ENCODE measurements at regions not wholly inside any gene's neighbourhood (a gene's known extent, or its start where the extent isn't known, plus 50 kb on each side); places are given as distances from the start of the nearest gene placed in this dataset.

DNA sequence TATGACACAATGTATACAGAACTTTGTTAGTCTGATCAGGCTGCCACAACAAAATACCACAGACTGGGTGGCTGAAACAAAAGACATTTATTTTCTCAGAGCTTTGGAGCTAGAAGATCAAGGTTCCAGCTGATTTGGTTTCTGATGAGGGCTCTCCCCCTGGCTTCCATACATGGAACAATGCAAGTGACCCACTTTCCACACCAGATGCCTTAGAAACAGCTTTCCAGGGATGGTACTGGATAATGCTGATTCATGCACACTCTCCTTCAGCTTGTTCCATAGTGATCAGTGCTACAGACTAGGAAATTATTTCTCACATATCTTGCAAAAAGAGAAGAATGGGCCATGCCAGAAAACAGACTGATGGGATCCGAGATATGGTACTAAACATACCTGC, 1274.9 kb upstream of the SORCS1 start:
- no peak for DNase-seq
- in situ Hi-C loops (cut with HindIII; ENCODE audit: low pct_ligation_motif_present, low pct_unique_long_range_greater_than_20kb, low sequenced_read_pairs) = no loop called here

DNA sequence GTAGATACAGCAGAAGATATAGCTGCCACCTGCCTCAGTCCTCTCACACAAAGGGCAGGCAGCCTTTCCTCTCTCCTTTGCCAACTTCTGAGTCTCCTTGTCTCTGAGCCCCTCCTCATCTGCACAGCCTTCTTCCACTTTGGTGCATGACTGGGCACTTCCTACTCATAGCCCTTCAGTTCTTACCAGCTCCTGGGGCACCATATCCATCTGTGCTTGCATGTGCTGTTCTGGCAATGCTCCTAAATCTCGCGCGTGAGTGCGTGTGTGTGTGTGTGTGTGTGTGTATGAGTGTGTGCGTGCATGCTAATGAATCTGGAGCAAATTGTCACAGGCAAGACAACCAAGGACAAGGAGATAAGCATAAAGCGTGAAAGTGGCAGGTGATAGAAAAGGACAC, 1271.6 kb upstream of the SORCS1 start:
- DNase-seq = no peak
- in situ Hi-C loops (cut with HindIII; ENCODE audit: low pct_ligation_motif_present, low pct_unique_long_range_greater_than_20kb, low sequenced_read_pairs) = no loop called here

DNA sequence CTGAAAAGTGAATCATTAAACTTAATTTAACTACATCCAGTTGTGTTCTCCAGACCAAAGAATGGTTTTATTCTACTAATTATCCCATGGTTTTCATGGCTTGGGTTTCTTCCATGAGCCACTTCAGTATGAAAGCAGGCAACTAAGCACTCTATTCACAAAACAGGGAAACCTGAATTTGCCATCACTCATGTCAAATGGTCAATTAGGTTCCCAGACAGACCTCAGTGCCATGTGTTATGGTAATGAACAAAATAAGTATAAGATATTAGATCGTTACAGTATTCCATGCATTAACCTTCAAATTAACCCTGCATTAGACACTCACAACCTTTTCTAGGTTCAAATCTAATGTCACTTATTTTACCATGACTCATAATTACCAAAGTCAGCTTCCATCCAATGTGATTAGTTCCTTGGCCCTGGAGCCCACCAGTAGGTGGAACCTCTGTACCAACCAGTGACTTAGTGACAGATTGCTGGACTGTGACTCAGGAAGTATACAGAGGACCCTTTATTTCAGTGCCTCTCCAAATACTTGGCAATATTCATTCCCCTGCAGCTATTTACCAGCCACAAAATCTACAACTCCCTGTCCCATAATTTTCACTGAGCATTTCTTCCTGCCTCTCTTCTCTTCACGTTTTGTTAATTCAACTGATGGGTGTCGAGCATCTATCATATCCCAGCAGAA, 1270.2 kb upstream of the SORCS1 start:
- in situ Hi-C loops (cut with HindIII; ENCODE audit: low pct_ligation_motif_present, low pct_unique_long_range_greater_than_20kb, low sequenced_read_pairs) = no loop called here
- no peak for DNase-seq

DNA sequence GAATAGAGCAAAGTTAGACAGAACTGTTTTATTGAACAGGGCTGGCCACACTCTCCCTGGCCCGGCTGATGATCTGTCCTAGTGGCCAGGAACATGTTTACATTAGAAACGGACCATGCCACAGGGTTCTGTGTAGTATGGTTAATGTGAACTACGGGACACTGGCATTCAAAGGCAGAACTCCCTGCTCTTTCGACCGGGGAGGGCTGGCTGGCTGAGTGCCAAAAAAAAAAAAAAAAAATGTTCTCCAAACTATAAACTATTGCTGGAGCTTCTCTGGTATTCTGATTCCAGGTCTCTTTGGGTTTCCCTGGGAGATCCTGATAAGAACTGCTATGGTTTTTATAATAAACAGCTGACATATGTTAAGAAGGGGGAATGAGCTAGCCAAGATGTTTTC, 1262.6 kb upstream of the SORCS1 start:
- in situ Hi-C loops (cut with HindIII; ENCODE audit: low pct_ligation_motif_present, low pct_unique_long_range_greater_than_20kb, low sequenced_read_pairs) = no loop called here
- DNase-seq = no peak

DNA sequence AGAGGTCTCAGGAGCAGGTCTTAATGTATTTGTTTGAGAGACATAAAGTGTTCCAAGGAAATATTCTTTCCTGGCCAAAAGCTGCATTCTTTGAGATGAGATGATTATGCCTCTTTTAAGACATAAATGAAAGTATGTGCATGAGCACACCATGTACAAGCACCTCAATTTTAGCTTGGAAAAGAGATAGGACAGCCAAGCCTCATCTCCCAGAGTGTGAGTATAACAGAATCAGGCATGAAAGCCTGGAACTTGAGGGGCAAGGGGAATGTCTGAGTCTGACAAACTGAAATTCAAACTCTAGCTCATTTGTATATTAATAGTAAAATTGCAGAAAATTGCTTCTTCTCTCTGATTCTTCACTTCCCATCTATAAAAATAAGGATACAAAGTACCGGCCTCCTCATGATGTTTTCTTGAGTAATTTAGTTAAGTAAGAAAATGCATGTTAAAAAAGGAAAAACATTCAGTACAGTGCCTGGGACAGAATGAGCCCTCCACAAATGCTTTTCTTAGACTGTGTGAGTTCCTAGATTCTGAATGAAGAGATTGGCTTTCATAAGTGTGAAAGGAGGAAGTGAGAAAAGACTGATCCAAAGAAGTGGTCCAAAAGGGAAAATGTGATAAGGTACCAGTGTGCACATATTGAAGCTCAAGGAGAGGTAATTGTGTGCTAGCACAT, 1260.9 kb upstream of the SORCS1 start:
- no peak for DNase-seq
- in situ Hi-C loops (cut with HindIII; ENCODE audit: low pct_ligation_motif_present, low pct_unique_long_range_greater_than_20kb, low sequenced_read_pairs) = no loop called here

DNA sequence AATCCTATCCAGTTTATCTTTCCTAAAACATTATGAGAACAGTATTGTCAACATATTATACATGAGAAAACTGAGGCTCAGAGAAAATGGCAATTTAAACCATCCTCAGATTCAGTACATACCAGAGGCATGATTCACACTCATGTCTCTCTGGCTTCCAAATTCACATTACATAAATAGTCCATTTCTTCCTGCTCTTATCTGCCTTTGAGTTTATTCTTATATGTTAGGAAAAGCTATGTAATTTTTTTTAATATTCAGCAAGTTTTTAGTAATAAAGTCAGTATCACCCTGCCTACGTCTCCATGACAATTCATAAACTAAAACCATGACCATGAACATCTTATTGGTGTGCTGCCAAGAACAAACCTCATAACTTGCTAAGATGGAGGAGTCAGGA, 1260.2 kb upstream of the SORCS1 start:
- in situ Hi-C loops (cut with HindIII; ENCODE audit: low pct_ligation_motif_present, low pct_unique_long_range_greater_than_20kb, low sequenced_read_pairs) = no loop called here
- DNase-seq = no peak

DNA sequence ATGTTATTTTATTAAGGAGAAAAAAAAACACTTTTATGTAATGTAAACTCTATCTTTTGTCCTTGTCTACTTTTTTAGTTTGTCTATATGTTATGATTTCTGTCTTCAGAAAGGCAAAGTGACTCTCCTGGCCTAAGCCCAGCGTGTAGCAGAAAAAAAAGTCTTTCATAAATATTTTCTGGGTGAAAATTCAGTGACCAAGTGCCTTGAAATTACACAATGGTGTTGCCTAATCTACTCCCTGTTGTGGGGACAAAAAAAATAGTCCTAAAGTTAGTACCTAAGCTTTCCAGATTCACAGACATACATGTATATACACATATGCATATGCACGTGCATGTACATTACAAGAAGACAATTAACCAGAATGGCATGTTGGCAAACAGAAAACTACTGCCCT, 1257.8 kb upstream of the SORCS1 start:
- no peak for DNase-seq
- in situ Hi-C loops (cut with HindIII; ENCODE audit: low pct_ligation_motif_present, low pct_unique_long_range_greater_than_20kb, low sequenced_read_pairs) = no loop called here

DNA sequence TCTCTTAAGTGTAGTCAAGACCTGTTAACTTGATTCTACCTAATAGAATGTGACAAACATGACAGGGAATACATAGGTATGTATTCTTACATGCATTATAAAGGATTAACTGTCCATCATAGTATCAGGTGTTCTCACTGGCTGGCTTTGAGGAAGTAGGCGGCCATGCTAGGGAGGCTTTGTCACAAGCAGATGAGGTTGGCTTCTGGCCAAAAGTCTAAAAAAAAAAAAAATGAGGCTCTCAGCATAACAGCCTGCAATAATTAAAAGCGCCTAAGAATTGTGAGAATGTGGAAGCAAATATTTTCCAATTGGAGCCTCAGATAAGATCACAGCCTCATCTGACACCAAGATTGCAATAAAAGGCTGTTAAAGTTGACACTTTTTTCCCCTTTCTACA, 1256.8 kb upstream of the SORCS1 start:
- in situ Hi-C loops (cut with HindIII; ENCODE audit: low pct_ligation_motif_present, low pct_unique_long_range_greater_than_20kb, low sequenced_read_pairs) = no loop called here
- no peak for DNase-seq

DNA sequence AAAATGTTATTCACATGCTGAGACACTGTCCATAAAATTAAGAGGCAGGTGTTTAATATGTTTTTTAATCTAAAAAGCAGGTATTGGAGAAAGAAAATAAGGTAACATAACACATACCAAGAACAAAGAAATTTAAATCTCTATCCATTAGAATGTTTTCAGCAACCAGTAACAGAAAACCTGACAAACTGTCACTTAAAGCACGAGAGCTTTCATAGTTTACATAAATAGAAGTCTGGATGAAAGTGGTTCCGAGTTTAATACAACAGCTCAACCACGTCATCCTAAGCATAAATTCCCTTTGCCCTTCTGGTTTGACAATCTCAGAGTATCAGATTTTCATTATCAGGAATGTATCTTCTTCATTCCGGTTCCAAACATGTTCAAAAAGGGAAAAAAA, 1249.4 kb upstream of the SORCS1 start:
- in situ Hi-C loops (cut with HindIII; ENCODE audit: low pct_ligation_motif_present, low pct_unique_long_range_greater_than_20kb, low sequenced_read_pairs) = no loop called here

DNA sequence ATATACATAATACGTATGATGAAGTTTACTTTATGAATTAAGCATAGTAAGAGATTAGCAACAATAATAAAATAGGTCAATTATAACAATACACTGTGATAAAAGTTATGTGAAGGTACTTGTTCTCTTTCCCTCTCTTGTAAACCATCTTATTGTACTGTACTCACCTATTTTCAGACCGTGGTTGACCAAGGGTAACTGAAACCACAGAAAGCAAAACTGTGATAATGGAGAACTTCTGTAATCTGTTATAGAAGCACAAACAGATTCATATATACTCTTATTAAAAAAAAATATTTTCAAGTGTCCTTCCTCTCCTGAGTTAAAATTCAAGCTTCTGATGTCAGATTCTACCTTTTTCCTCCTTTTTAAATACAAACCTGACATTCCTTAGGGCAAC, 1247.8 kb upstream of the SORCS1 start:
- in situ Hi-C loops (cut with HindIII; ENCODE audit: low pct_ligation_motif_present, low pct_unique_long_range_greater_than_20kb, low sequenced_read_pairs) = no loop called here
- DNase-seq = no peak

More for the DNA sequence above, 1249.4 kb upstream of the SORCS1 start:
- DNase-seq = no peak

DNA sequence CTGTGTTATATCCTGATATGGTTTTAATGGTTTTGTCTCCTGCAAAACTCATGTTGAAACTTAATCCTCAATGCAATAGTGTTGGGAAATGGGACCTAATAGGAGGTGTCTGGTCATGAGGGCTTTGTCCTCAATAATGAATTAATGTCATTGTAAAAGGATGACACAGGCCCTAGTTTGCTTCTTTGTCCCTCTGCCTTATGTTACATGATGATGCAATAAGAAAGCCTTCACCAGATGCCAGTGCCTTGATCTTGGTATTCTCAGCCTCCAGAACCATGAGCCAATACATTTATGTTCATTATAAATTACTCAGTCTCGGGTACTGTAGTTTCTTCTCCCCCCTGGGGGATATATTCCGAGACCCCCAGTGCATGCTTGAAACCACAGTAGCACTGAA, 1247.4 kb upstream of the SORCS1 start:
- in situ Hi-C loops (cut with HindIII; ENCODE audit: low pct_ligation_motif_present, low pct_unique_long_range_greater_than_20kb, low sequenced_read_pairs) = no loop called here

DNA sequence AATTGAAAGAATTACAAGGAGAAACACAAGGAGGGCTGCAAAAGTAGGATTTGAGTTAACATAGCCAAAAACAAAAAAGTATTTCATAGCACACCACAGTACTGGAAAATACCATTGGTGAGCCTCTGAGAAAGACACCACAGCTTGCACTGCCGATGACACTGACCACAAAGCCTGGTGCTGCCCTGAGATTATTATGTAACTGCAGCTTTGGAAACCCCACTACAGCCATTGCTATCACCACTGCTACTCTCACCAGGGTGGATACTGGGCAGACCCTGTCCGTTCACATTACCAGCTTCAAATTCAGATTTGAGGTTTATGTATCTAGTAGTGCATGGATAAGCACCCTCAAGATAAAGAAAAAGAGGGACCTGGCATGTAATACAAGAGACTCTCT, 1246.7 kb upstream of the SORCS1 start:
- DNase-seq = no peak
- in situ Hi-C loops (cut with HindIII; ENCODE audit: low pct_ligation_motif_present, low pct_unique_long_range_greater_than_20kb, low sequenced_read_pairs) = no loop called here

More for the DNA sequence above, 1247.4 kb upstream of the SORCS1 start:
- DNase-seq = no peak

DNA sequence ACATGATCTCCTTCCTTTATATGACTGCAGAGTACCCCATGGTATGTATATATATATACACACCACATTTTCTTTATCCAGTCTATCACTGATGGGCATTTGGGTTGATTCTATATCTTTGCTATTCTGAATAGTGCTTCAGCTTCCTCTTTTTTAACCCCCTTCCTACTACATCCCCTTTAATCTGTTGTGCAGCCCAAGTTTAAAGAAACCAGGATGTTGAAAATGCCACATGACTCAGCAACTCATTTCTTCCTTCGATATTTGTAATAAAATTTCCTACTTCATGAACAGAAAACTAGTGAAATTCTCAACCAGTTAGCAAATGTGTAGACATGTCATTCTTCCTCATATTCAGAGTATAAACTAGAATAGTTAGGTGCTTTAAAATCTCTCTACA, 1245.7 kb upstream of the SORCS1 start:
- in situ Hi-C loops (cut with HindIII; ENCODE audit: low pct_ligation_motif_present, low pct_unique_long_range_greater_than_20kb, low sequenced_read_pairs) = no loop called here
- no peak for DNase-seq

DNA sequence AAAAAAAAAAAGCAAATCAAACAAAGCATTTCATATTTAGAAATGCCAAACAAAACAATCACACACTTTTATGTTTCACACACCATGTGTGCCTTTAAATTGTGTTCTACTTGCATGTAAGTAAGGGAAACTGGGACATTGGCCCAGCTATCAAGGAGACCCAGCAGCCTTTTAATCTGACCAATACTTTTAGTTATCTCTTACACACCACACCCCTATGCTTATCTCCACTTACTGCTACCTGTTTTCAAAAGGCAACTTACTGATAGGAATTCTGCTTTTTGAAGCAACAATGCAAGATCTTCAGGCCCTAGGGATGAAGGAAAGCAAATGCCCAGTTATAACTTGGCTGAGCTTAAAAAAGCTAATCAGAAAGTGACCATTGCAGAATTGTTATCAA, 1244.8 kb upstream of the SORCS1 start:
- in situ Hi-C loops (cut with HindIII; ENCODE audit: low pct_ligation_motif_present, low pct_unique_long_range_greater_than_20kb, low sequenced_read_pairs) = no loop called here
- no peak for DNase-seq

DNA sequence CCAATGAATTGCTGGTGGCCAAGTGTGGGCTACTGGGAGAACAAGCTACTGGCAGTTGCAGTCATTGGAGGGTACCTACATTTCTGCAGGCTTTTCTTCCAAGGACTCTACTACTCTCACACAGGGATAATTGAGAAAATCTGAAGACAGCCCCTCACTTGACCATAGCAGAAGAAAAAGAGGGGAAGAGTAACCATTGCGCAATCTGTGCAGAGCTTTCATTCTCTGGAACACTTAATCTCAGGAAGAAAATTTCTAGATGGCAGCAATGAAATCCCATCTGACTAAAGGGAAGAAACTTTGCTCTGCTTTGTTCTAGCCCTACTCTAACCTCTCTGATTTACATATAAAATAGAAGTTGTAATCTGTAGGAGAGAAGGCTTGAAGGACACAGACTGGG, 1239.6 kb upstream of the SORCS1 start:
- no peak for DNase-seq
- in situ Hi-C loops (cut with HindIII; ENCODE audit: low pct_ligation_motif_present, low pct_unique_long_range_greater_than_20kb, low sequenced_read_pairs) = no loop called here

DNA sequence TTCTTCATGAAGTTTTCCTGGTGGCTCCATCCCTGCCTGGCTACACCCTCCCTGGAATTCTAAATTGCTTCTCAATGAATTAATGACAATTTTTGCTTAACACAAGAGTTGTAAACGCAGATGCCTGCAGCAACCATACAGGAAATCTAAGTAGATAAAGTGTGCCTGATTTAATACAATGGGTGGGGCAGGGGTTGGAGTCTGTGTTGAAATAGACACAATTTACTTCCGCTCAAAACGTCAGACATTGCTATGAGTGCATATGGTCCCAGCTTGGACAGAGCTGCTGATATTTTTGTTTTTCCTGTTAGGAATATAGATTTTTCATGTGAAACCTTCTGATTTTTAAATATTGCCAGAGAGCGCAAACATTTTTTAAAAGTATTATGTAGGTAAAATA, 1235.0 kb upstream of the SORCS1 start:
- DNase-seq = no peak
- in situ Hi-C loops (cut with HindIII; ENCODE audit: low pct_ligation_motif_present, low pct_unique_long_range_greater_than_20kb, low sequenced_read_pairs) = no loop called here

DNA sequence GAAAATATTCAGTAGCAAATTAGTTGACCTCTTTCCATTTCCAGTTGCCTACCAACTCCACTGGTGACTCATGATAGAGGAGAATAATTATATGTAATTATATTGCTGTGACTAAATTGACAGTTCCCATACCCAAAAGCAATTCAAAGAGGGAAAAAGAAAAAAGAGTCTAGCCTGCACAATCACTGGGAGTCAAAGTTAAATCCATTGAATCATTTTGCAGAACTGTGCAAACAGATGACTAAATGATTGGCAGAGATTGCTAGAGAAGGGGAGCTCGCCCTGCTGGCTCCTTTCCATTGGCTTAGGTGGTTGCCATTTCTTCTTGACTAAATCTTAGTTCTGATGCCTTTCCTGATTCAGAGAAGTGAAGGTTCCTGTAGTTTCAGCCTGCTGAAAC, 1228.6 kb upstream of the SORCS1 start:
- no peak for DNase-seq
- in situ Hi-C loops (cut with HindIII; ENCODE audit: low pct_ligation_motif_present, low pct_unique_long_range_greater_than_20kb, low sequenced_read_pairs) = no loop called here

DNA sequence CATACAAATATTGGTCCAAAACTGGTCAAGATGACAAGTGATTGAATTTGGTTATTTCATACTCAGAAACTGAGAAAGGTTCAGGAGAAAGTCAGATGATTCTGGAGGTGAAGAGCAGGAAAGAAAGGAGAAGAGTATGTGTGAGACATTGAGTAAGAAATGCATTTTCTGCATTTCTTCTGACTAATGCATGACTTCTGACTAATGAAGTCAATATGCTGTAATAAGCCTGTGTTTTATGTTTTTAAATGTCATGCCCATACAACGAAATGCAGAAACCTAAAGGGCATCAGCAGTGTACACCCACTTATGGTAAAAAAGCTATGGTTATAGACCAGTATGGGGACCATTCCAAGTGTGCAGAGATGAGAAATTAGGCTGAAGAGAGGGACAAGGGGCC, 1227.8 kb upstream of the SORCS1 start:
- in situ Hi-C loops (cut with HindIII; ENCODE audit: low pct_ligation_motif_present, low pct_unique_long_range_greater_than_20kb, low sequenced_read_pairs) = no loop called here
- DNase-seq = no peak

DNA sequence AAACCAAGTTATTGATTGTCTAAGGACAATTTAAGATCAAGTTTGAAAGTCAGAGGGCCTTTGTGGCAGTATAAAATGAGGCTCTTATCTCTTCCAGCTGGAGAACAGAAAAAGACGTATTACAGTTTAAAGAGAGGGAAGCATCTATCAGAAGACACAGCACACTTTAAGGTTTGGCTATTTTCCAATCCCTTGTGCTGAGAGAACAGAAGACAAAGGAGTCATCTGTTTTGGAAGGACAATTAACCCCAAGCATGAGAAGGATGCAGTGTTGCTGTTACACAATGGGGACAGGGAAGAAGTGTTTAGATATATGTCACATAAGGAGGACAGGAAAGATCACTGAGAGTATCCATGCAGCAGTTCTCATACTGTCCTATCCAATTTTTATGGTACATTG, 1224.2 kb upstream of the SORCS1 start:
- in situ Hi-C loops (cut with HindIII; ENCODE audit: low pct_ligation_motif_present, low pct_unique_long_range_greater_than_20kb, low sequenced_read_pairs) = no loop called here
- DNase-seq = no peak

DNA sequence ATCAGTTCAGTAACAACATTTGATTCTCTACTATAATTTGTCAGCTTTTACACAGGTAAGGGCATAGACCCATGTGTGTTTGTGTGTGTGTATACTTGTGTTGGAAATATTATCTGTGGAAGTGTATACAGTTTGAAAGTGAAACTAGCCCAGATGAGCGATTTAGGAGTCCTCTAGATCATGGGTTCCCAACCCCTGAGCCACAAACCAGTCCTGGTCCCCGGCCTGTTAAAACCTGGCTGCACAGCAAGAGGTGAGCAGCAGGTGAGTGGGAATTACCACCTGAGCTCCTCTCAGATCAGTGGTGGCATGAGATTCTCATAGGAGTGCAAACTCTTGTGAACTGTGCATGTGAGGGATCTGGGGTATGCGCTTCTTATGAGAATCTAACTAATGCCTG, 1221.5 kb upstream of the SORCS1 start:
- DNase-seq = no peak
- in situ Hi-C loops (cut with HindIII; ENCODE audit: low pct_ligation_motif_present, low pct_unique_long_range_greater_than_20kb, low sequenced_read_pairs) = no loop called here
